Mesothelial cell of epicardium (in vitro differentiated cells): ENCODE measurements at regions not wholly inside any gene's neighbourhood (a gene's known extent, or its start where the extent isn't known, plus 50 kb on each side); places are given as distances from the start of the nearest gene placed in this dataset.

Source experiments
- DNase-seq, 2 experiments: peaks; one replicate each; pipeline ENCODE4 v3.0.0; 2021; ENCODE audit warnings: low spot score in 2 of 2; ENCODE audit not compliant: unreplicated experiment in 2 of 2
- H3K27ac Mint-ChIP-seq: 2 replicates; pipeline ENCODE4 v1.8.0; 2021; ENCODE audit warnings: mixed read lengths
- H3K27me3 Mint-ChIP-seq: 2 replicates; pipeline ENCODE4 v1.8.0; 2021; ENCODE audit warnings: low read depth, mixed read lengths
- H3K36me3 Mint-ChIP-seq: 2 replicates; pipeline ENCODE4 v1.8.0; 2021; ENCODE audit warnings: mixed read lengths
- H3K4me1 Mint-ChIP-seq: 2 replicates; pipeline ENCODE4 v1.8.0; 2021; ENCODE audit warnings: mixed read lengths
- H3K4me3 Mint-ChIP-seq: 2 replicates; pipeline ENCODE4 v1.8.0; 2021; ENCODE audit warnings: mild to moderate bottlenecking, moderate library complexity, mixed read lengths
- H3K9me3 Mint-ChIP-seq: 2 replicates; pipeline ENCODE4 v1.8.0; 2021; ENCODE audit warnings: mixed read lengths
- CTCF ChIP-seq: fragments of 200-600 bp; sonication (generic); IDR thresholded peaks from one replicate; pipeline ENCODE4 v1.5.0; 2021; ENCODE audit warnings: antibody characterized with exemption; ENCODE audit not compliant: unreplicated experiment

GRCh38 chr2:52390651-52391050, 1358.7 kb upstream of the NRXN1 start:
- no peak overlapping the region for H3K27ac Mint-ChIP-seq
- DNase-seq: no peak
- no peaks in the 10 kb centered on the region for H3K27me3 Mint-ChIP-seq
- H3K36me3 Mint-ChIP-seq: no peaks in the 10 kb centered on the region
- no peak overlapping the region for H3K4me3 Mint-ChIP-seq
- no peak for TF ChIP-seq CTCF
- H3K9me3 Mint-ChIP-seq: no peaks in the 10 kb centered on the region
- no peaks in the 10 kb centered on the region for H3K4me1 Mint-ChIP-seq

- Mint-ChIP-seq H3K9me3 (no peaks in the 10 kb centered on the region), H3K27ac (no peak overlapping the region), H3K4me1 (no peaks in the 10 kb centered on the region), H3K4me3 (no peak overlapping the region), H3K27me3 (no peaks in the 10 kb centered on the region), H3K36me3 (no peaks in the 10 kb centered on the region)
- no peak for TF ChIP-seq CTCF
- no peak for DNase-seq
Measured at GRCh38 chr2:52387937-52388590, 1356.1 kb upstream of the NRXN1 start.

- no peak for TF ChIP-seq CTCF
- no peak overlapping the region for H3K4me3 Mint-ChIP-seq
- no peak for DNase-seq
- no peaks in the 10 kb centered on the region for H3K36me3 Mint-ChIP-seq
- no peaks in the 10 kb centered on the region for H3K4me1 Mint-ChIP-seq
- H3K27ac Mint-ChIP-seq: no peak overlapping the region
- no peaks in the 10 kb centered on the region for H3K9me3 Mint-ChIP-seq
- H3K27me3 Mint-ChIP-seq: no peaks in the 10 kb centered on the region
Measured at GRCh38 chr2:52386433-52387030, 1354.6 kb upstream of the NRXN1 start.

GRCh38 chr2:52383541-52383940, 1351.6 kb upstream of the NRXN1 start:
- Mint-ChIP-seq H3K27ac (no peak overlapping the region), H3K36me3 (no peaks in the 10 kb centered on the region), H3K9me3 (no peaks in the 10 kb centered on the region), H3K27me3 (no peaks in the 10 kb centered on the region), H3K4me1 (no peaks in the 10 kb centered on the region), H3K4me3 (no peak overlapping the region)
- no peak for DNase-seq
- TF ChIP-seq CTCF: no peak

- DNase-seq: no peak
- Mint-ChIP-seq H3K27ac (no peak overlapping the region), H3K4me3 (no peak overlapping the region), H3K4me1 (no peaks in the 10 kb centered on the region), H3K36me3 (no peaks in the 10 kb centered on the region), H3K27me3 (no peaks in the 10 kb centered on the region), H3K9me3 (peaks cover 8% of the 10 kb centered on the region)
- TF ChIP-seq CTCF: no peak
Measured at GRCh38 chr2:52369178-52369577, 1337.2 kb upstream of the NRXN1 start.
